Endothelial cell of umbilical vein (primary cell): ENCODE measurements at regions not wholly inside any gene's neighbourhood (a gene's known extent, or its start where the extent isn't known, plus 50 kb on each side); places are given as distances from the start of the nearest gene placed in this dataset.

ENCODE experiments used
- BruUV-seq: library from RNA; stranded (reverse); fragments of 400-500 nt; replicated peaks from 2 replicates; lab custom pipeline; 2021; lab: Mats Ljungman, UMichigan
- CTCF ChIA-PET: fragments of 300-600, 350-600 bp; sonication (Branson Sonifier 250); formaldehyde crosslinking; loops from one replicate; lab custom pipeline; 2021; ENCODE audit warnings: antibody characterized with exemption, inconsistent platforms; lab: Charles Lee
- POLR2A ChIA-PET: fragments of 300-600, 350-600 bp; sonication (Branson Sonifier 250); formaldehyde crosslinking; loops from one replicate; lab custom pipeline; 2021; ENCODE audit warnings: antibody characterized with exemption, inconsistent platforms; lab: Charles Lee
- DNase-seq: peaks from one replicate; pipeline ENCODE4 v3.0.0-alpha.2; 2011; ENCODE audit warnings: low read depth, low spot score
- FAIRE-seq: peaks from 2 replicates; lab custom pipeline; 2011; peaks lifted over from hg19 to GRCh38; lab: Jason Lieb, UNC
- H2AFZ ChIP-seq: 2 replicates; pipeline ENCODE4 v1.6.0; 2012; ENCODE audit warnings: low read depth, low read length, control low read depth, inconsistent platforms
- H3K27ac ChIP-seq: 2 replicates; pipeline ENCODE4 v1.5.1; 2011; ENCODE audit warnings: low read depth, mild to moderate bottlenecking, control low read depth, low read length, moderate library complexity; ENCODE audit not compliant: insufficient read depth
- H3K27me3 ChIP-seq, 2 experiments: 2 replicates each; pipeline versions ENCODE4 v1.6.0 to v1.6.1; 2011; ENCODE audit warnings: low read length in 2 of 2, mixed read lengths in 1 of 2; ENCODE audit not compliant: control insufficient read depth in 2 of 2, insufficient read depth in 2 of 2
- H3K36me3 ChIP-seq, 2 experiments: 2 replicates in 1 of 2; 3 replicates in 1 of 2; pipeline ENCODE4 v1.5.1; 2011; ENCODE audit warnings: low read length in 2 of 2, mild to moderate bottlenecking in 1 of 2, moderate library complexity in 1 of 2; ENCODE audit not compliant: control insufficient read depth in 2 of 2, insufficient read depth in 2 of 2; ENCODE audit errors: extremely low read depth in 1 of 2
- H3K4me1 ChIP-seq: 3 replicates; pipeline ENCODE4 v1.5.1; 2011; ENCODE audit warnings: mild to moderate bottlenecking, low read length; ENCODE audit not compliant: control insufficient read depth, insufficient read depth; ENCODE audit errors: extremely low read depth
- H3K4me2 ChIP-seq: 2 replicates; pipeline ENCODE4 v1.6.1; 2011; ENCODE audit warnings: low read length, control low read depth, mixed read lengths; ENCODE audit not compliant: insufficient read depth
- H3K4me3 ChIP-seq, 3 experiments: fragments of 200-600 bp in 1 of 3; sonication (generic), shearing (Covaris generic) in 1 of 3; replicated peaks in 1 of 3; 2 replicates each; pipeline ENCODE4 v1.5.1; 2011 to 2016; ENCODE audit warnings: control low read depth in 3 of 3, low read length in 3 of 3, mild to moderate bottlenecking in 2 of 3, inconsistent platforms in 1 of 3, low read depth in 1 of 3, moderate library complexity in 1 of 3; ENCODE audit not compliant: insufficient read depth in 1 of 3
- H3K79me2 ChIP-seq: 2 replicates; pipeline ENCODE4 v1.6.0; 2012; ENCODE audit warnings: low read length, inconsistent platforms; ENCODE audit not compliant: control insufficient read depth, insufficient read depth
- H3K9ac ChIP-seq: replicated peaks from 2 replicates; pipeline ENCODE3; 2011; ENCODE audit warnings: low read length, control low read depth; ENCODE audit not compliant: insufficient read depth; ENCODE audit errors: extremely low read depth
- H3K9me1 ChIP-seq: replicated peaks from 3 replicates; pipeline ENCODE4 v1.6.0; 2011; ENCODE audit warnings: mild to moderate bottlenecking, low read length; ENCODE audit not compliant: control insufficient read depth, insufficient read depth; ENCODE audit errors: extremely low read depth
- H3K9me3 ChIP-seq: replicated peaks from 2 replicates; pipeline ENCODE4 v1.5.1; 2012; ENCODE audit warnings: low read length, inconsistent platforms; ENCODE audit not compliant: control insufficient read depth, insufficient read depth
- H4K20me1 ChIP-seq: replicated peaks from 2 replicates; pipeline ENCODE3; 2011; ENCODE audit warnings: mild to moderate bottlenecking, low read length; ENCODE audit not compliant: control insufficient read depth, insufficient read depth; ENCODE audit errors: extremely low read depth
- CTCF ChIP-seq, 2 donors: IDR thresholded peaks; 1 replicate in 1 of 2; 2 replicates in 1 of 2; pipeline ENCODE4 v1.5.1; 2011; ENCODE audit warnings: low read length in 2 of 2, mild to moderate bottlenecking in 2 of 2, moderate library complexity in 2 of 2, control low read depth in 1 of 2, inconsistent platforms in 1 of 2, low read depth in 1 of 2; ENCODE audit not compliant: insufficient read depth in 1 of 2; ENCODE audit errors: extremely low read depth in 1 of 2
- EZH2 ChIP-seq: IDR thresholded peaks from 2 replicates; pipeline ENCODE4 v1.6.1; 2012; ENCODE audit warnings: borderline replicate concordance, low read depth, mild to moderate bottlenecking, moderate library complexity, low read length, inconsistent platforms; ENCODE audit not compliant: severe bottlenecking
- JUN ChIP-seq: IDR thresholded peaks from 2 replicates; pipeline ENCODE4 v1.6.1; 2011; ENCODE audit warnings: borderline replicate concordance, low read depth; ENCODE audit not compliant: insufficient read length, insufficient read depth
- MYC ChIP-seq: IDR thresholded peaks from one replicate; pipeline ENCODE4 v1.6.1; 2011; ENCODE audit warnings: mild to moderate bottlenecking, low read depth, low read length
- POLR2A ChIP-seq: IDR thresholded peaks from 2 replicates; pipeline ENCODE4 v1.6.1; 2012; ENCODE audit warnings: low read depth, mild to moderate bottlenecking, control low read depth, low read length
- POLR2AphosphoS5 ChIP-seq: IDR thresholded peaks from 2 replicates; pipeline ENCODE4 v1.6.1; 2012; ENCODE audit warnings: low read depth, mild to moderate bottlenecking, control low read depth, low read length, moderate library complexity; ENCODE audit not compliant: insufficient read depth
- dilution Hi-C: fragments of 300-500 bp; cut with MboI; formaldehyde crosslinking; loops from one replicate; pipeline ENCODE4 v1.15.0; 2019; ENCODE audit warnings: low sequenced_read_pairs; ENCODE audit not compliant: extremely low pct_ligation_motif_present
- intact Hi-C: fragments of 100-400 bp; cut with micrococcal nuclease; formaldehyde crosslinking; loops from one replicate; pipeline ENCODE4 v1.10.0; 2022

- ChIA-PET CTCF (no interaction called here), POLR2A (no interaction called here)
- no peaks in the 10 kb centered on the region for H4K20me1 ChIP-seq
- intact Hi-C loops = loop anchor here (10.0 kb wide), 1 partner anchor 422 kb away; no protein-coding TSS in a partner anchor
- H2AFZ ChIP-seq = no peak overlapping the region
- no peaks in the 10 kb centered on the region for H3K9me1 ChIP-seq
- H3K4me3 ChIP-seq = no peak overlapping the region
- no peak for DNase-seq
- BruUV-seq = no TSS peak
- H3K4me2 ChIP-seq = no peak overlapping the region
- H3K27ac ChIP-seq = no peak overlapping the region
- H3K27me3 ChIP-seq = no peaks in the 10 kb centered on the region
- no peaks in the 10 kb centered on the region for H3K36me3 ChIP-seq
- dilution Hi-C loops = no loop called here
- FAIRE-seq = no peak
- H3K79me2 ChIP-seq = no peaks in the 10 kb centered on the region
- no peaks in the 10 kb centered on the region for H3K4me1 ChIP-seq
- no peak overlapping the region for H3K9ac ChIP-seq
- TF ChIP-seq MYC (no peak), EZH2 (no peak), POLR2A (no peak), JUN (no peak), CTCF (IDR thresholded peaks at IDR 0.05; ENCODE audit: extremely low read depth in 1 of 2, insufficient read depth in 1 of 2, low read depth in 1 of 2, low read length in 2 of 2) (no peak), POLR2AphosphoS5 (no peak)
- H3K9me3 ChIP-seq = no peaks in the 10 kb centered on the region
Measured at GRCh38 chr1:229892515-229893117, 174.4 kb upstream of the GALNT2 start.
